Colonic mucosa (tissue), 4 donors: ENCODE measurements at regions not wholly inside any gene's neighbourhood (a gene's known extent, or its start where the extent isn't known, plus 50 kb on each side); places are given as distances from the start of the nearest gene placed in this dataset.

Experiments used
- DNase-seq: peaks from one replicate; pipeline ENCODE4 v3.0.0-alpha.2; 2020
- H3K27ac ChIP-seq: fragments of 200-600 bp; one replicate; pipeline ENCODE4 v1.8.0; 2021
- H3K27me3 ChIP-seq: fragments of 200-600 bp; one replicate; pipeline ENCODE4 v1.8.0; 2021
- H3K36me3 ChIP-seq: fragments of 200-600 bp; one replicate; pipeline ENCODE4 v1.8.0; 2021
- H3K4me1 ChIP-seq: fragments of 200-600 bp; one replicate; pipeline ENCODE4 v1.8.0; 2021; ENCODE audit warnings: mild to moderate bottlenecking
- H3K4me3 ChIP-seq: fragments of 200-600 bp; one replicate; pipeline ENCODE4 v1.8.0; 2021
- H3K9ac ChIP-seq, 2 donors: one replicate each; pipeline ENCODE4 v1.7.0; 2013; ENCODE audit warnings: control low read depth in 2 of 2, low read depth in 2 of 2, low read length in 2 of 2
- H3K9me3 ChIP-seq: fragments of 200-600 bp; one replicate; pipeline ENCODE4 v1.8.0; 2021
- intact Hi-C: fragments of 100-400 bp; cut with DNase I; formaldehyde crosslinking; loops from one replicate; pipeline ENCODE4 v1.14.1; 2022
- TF ChIP-seq, protein P1 (sequence below): fragments of 200-600 bp; IDR thresholded peaks from one replicate; pipeline ENCODE4 v1.8.0; 2022; ENCODE audit warnings: antibody characterized with exemption, mild to moderate bottlenecking
- donor health status: healthy.
- donor health status: DM: no; HTN: no; CAD: no.
- donor health status: DM: no; HTN: no; CAD: no.

GRCh38 chr3:102896851-102897621 lies 462.2 kb downstream of the ZPLD1 start:
- Histone ChIP-seq H3K9me3 (no peaks in the 10 kb centered on the region), H3K9ac (no peak overlapping the region), H3K4me3 (no peak overlapping the region), H3K27me3 (no peaks in the 10 kb centered on the region), H3K27ac (no peak overlapping the region), H3K36me3 (no peaks in the 10 kb centered on the region), H3K4me1 (no peaks in the 10 kb centered on the region)
- no peak for DNase-seq
- TF ChIP-seq, protein P1, sequence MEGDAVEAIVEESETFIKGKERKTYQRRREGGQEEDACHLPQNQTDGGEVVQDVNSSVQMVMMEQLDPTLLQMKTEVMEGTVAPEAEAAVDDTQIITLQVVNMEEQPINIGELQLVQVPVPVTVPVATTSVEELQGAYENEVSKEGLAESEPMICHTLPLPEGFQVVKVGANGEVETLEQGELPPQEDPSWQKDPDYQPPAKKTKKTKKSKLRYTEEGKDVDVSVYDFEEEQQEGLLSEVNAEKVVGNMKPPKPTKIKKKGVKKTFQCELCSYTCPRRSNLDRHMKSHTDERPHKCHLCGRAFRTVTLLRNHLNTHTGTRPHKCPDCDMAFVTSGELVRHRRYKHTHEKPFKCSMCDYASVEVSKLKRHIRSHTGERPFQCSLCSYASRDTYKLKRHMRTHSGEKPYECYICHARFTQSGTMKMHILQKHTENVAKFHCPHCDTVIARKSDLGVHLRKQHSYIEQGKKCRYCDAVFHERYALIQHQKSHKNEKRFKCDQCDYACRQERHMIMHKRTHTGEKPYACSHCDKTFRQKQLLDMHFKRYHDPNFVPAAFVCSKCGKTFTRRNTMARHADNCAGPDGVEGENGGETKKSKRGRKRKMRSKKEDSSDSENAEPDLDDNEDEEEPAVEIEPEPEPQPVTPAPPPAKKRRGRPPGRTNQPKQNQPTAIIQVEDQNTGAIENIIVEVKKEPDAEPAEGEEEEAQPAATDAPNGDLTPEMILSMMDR, result no peak
- intact Hi-C loops, result no loop called here

- Histone ChIP-seq H3K27ac (no peak overlapping the region), H3K9ac (no peak overlapping the region), H3K9me3 (no peaks in the 10 kb centered on the region), H3K4me1 (no peaks in the 10 kb centered on the region), H3K36me3 (no peaks in the 10 kb centered on the region), H3K27me3 (no peaks in the 10 kb centered on the region), H3K4me3 (no peak overlapping the region)
- DNase-seq, result no peak
- intact Hi-C loops, result no loop called here
- TF ChIP-seq, protein P1, result no peak
Observed at GRCh38 chr3:102904629-102905028, 469.8 kb downstream of the ZPLD1 start.

- no peak overlapping the region for H3K27ac ChIP-seq
- no peaks in the 10 kb centered on the region for H3K36me3 ChIP-seq
- H3K4me3 ChIP-seq, result no peak overlapping the region
- no peaks in the 10 kb centered on the region for H3K4me1 ChIP-seq
- intact Hi-C loops, result no loop called here
- H3K9me3 ChIP-seq, result no peaks in the 10 kb centered on the region
- no peaks in the 10 kb centered on the region for H3K27me3 ChIP-seq
- no peak overlapping the region for H3K9ac ChIP-seq
- no peak for DNase-seq
- TF ChIP-seq, protein P1, result no peak
Observed at GRCh38 chr3:102905811-102906210, 471.0 kb downstream of the ZPLD1 start.

- no peak overlapping the region for H3K4me3 ChIP-seq
- H3K27me3 ChIP-seq, result no peaks in the 10 kb centered on the region
- H3K4me1 ChIP-seq, result no peaks in the 10 kb centered on the region
- no peak overlapping the region for H3K27ac ChIP-seq
- TF ChIP-seq, protein P1, result no peak
- no peak overlapping the region for H3K9ac ChIP-seq
- DNase-seq, result no peak
- H3K9me3 ChIP-seq, result no peaks in the 10 kb centered on the region
- no peaks in the 10 kb centered on the region for H3K36me3 ChIP-seq
- intact Hi-C loops, result no loop called here
Observed at GRCh38 chr3:102906818-102907217, 472.0 kb downstream of the ZPLD1 start.

GRCh38 chr3:102909904-102910303 lies 475.1 kb downstream of the ZPLD1 start:
- DNase-seq, result no peak
- intact Hi-C loops, result no loop called here
- TF ChIP-seq, protein P1, result no peak

More at GRCh38 chr3:102909904-102910303, 475.1 kb downstream of the ZPLD1 start:
- H3K27me3 ChIP-seq, result no peaks in the 10 kb centered on the region
- no peaks in the 10 kb centered on the region for H3K36me3 ChIP-seq
- H3K9me3 ChIP-seq, result no peaks in the 10 kb centered on the region
- no peaks in the 10 kb centered on the region for H3K4me1 ChIP-seq
- no peak overlapping the region for H3K4me3 ChIP-seq
- no peak overlapping the region for H3K27ac ChIP-seq
- H3K9ac ChIP-seq, result no peak overlapping the region
